Brain pericyte (primary cell): ENCODE measurements at regions not wholly inside any gene's neighbourhood (a gene's known extent, or its start where the extent isn't known, plus 50 kb on each side); places are given as distances from the start of the nearest gene placed in this dataset.

Source experiments
- DNase-seq: peaks from one replicate; pipeline ENCODE4 v3.0.0-alpha.2; 2012; ENCODE audit warnings: low read depth, low spot score

GRCh38 chr18:57991552-57991951 lies 52.5 kb upstream of the NEDD4L start:
- DNase-seq, result no peak

GRCh38 chr18:57989536-57989935 lies 54.5 kb upstream of the NEDD4L start:
- no peak for DNase-seq

GRCh38 chr18:57984490-57985115 lies 59.4 kb upstream of the NEDD4L start:
- no peak for DNase-seq

- DNase-seq, result no peak
Observed at GRCh38 chr18:57983965-57984364, 60.1 kb upstream of the NEDD4L start.

- DNase-seq, result no peak
Observed at GRCh38 chr18:57983472-57983871, 60.6 kb upstream of the NEDD4L start.

GRCh38 chr18:57982372-57983021 lies 61.5 kb upstream of the NEDD4L start:
- DNase-seq, result no peak

GRCh38 chr18:57981308-57982028 lies 62.6 kb upstream of the NEDD4L start:
- DNase-seq, result no peak

GRCh38 chr18:57980573-57981307 lies 63.3 kb upstream of the NEDD4L start:
- DNase-seq, result no peak

- DNase-seq, result no peak
Observed at GRCh38 chr18:57976230-57976773, 67.7 kb upstream of the NEDD4L start.

GRCh38 chr18:57975805-57976204 lies 68.2 kb upstream of the NEDD4L start:
- DNase-seq, result no peak

- DNase-seq, result no peak
Observed at GRCh38 chr18:57974585-57975265, 69.3 kb upstream of the NEDD4L start.

- DNase-seq, result no peak
Observed at GRCh38 chr18:57973889-57974288, 70.1 kb upstream of the NEDD4L start.

GRCh38 chr18:57970356-57971095 lies 73.5 kb upstream of the NEDD4L start:
- DNase-seq, result no peak

GRCh38 chr18:57969824-57970223 lies 74.2 kb upstream of the NEDD4L start:
- DNase-seq, result no peak

GRCh38 chr18:57965246-57965645 lies 78.8 kb upstream of the NEDD4L start:
- DNase-seq, result no peak

GRCh38 chr18:57961876-57962505 lies 82.0 kb upstream of the NEDD4L start:
- DNase-seq, result no peak

GRCh38 chr18:57961411-57961810 lies 82.6 kb upstream of the NEDD4L start:
- peak; percentile 10 for DNase-seq

- no peak for DNase-seq
Observed at GRCh38 chr18:57959278-57959677, 84.7 kb upstream of the NEDD4L start.

- DNase-seq, result no peak
Observed at GRCh38 chr18:57957210-57957609, 86.8 kb upstream of the NEDD4L start.

GRCh38 chr18:57956491-57956890 lies 87.5 kb upstream of the NEDD4L start:
- DNase-seq, result no peak
